ENCODE measurements at regions not wholly inside any gene's neighbourhood (a gene's known extent, or its start where the extent isn't known, plus 50 kb on each side); places are given as distances from the start of the nearest gene placed in this dataset.

GRCh38 chr1:4554271-4554865 lies 100.0 kb upstream of the AJAP1 start:
- POLR2A ChIA-PET = no interaction called here
- no peak overlapping the region for H3K4me2 ChIP-seq (ENCODE audit: insufficient read depth, low read length)
- no peaks in the 10 kb centered on the region for H3K79me2 ChIP-seq (ENCODE audit: control insufficient read depth, insufficient read depth, low read length)
- dilution Hi-C loops (cut with MboI; ENCODE audit: extremely low pct_ligation_motif_present, low sequenced_read_pairs) (no loop called here), intact Hi-C loops (cut with micrococcal nuclease) (no loop called here)
- H3K9me1 ChIP-seq (replicated peaks; ENCODE audit: control insufficient read depth, extremely low read depth, insufficient read depth, low read length) = no peaks in the 10 kb centered on the region
- CTCF ChIA-PET = no interaction called here
- no peak overlapping the region for H3K4me3 ChIP-seq (replicated peaks in 1 of 3; ENCODE audit: insufficient read depth in 1 of 3, low read depth in 1 of 3, low read length in 3 of 3)
- H3K9me3 ChIP-seq (replicated peaks; ENCODE audit: control insufficient read depth, insufficient read depth, low read length) = peaks cover 6% of the 10 kb centered on the region
- H3K36me3 ChIP-seq (ENCODE audit: control insufficient read depth in 2 of 2, extremely low read depth in 1 of 2, insufficient read depth in 2 of 2, low read length in 2 of 2) = no peaks in the 10 kb centered on the region
- no peaks in the 10 kb centered on the region for H4K20me1 ChIP-seq (replicated peaks; ENCODE audit: control insufficient read depth, extremely low read depth, insufficient read depth, low read length)
- no peak for TF ChIP-seq CTCF (IDR thresholded peaks at IDR 0.05; ENCODE audit: extremely low read depth in 1 of 2, insufficient read depth in 1 of 2, low read depth in 1 of 2, low read length in 2 of 2)
- TF ChIP-seq FOS (IDR thresholded peaks at IDR 0.05; ENCODE audit: borderline replicate concordance, insufficient read depth, low read length) = no peak
- TF ChIP-seq JUN (IDR thresholded peaks at IDR 0.05; ENCODE audit: borderline replicate concordance, insufficient read depth, insufficient read length, low read depth) = no peak
- TF ChIP-seq MYC (IDR thresholded peaks at IDR 0.05; ENCODE audit: low read depth, low read length) = no peak
- no peak for TF ChIP-seq EZH2 (IDR thresholded peaks at IDR 0.05; ENCODE audit: borderline replicate concordance, low read depth, low read length, severe bottlenecking)
- no peak for TF ChIP-seq GATA2 (IDR thresholded peaks at IDR 0.05; ENCODE audit: insufficient read depth, insufficient read length, low read depth, low read length)
- TF ChIP-seq MAX (IDR thresholded peaks at IDR 0.05; ENCODE audit: insufficient read depth, insufficient read length) = no peak
- no peaks in the 10 kb centered on the region for H3K27me3 ChIP-seq (ENCODE audit: control insufficient read depth in 2 of 2, insufficient read depth in 2 of 2, low read length in 2 of 2)
- DNase-seq (ENCODE audit: low read depth, low spot score) (no peak), FAIRE-seq (no peak)
- BruUV-seq (replicated peaks) = no TSS peak
- no peak overlapping the region for H3K27ac ChIP-seq (ENCODE audit: insufficient read depth, low read depth, low read length)
- H3K4me1 ChIP-seq (ENCODE audit: control insufficient read depth, extremely low read depth, insufficient read depth, low read length) = no peaks in the 10 kb centered on the region
- no peak overlapping the region for H3K9ac ChIP-seq (replicated peaks; ENCODE audit: extremely low read depth, insufficient read depth, low read length)
- H2AFZ ChIP-seq (ENCODE audit: low read depth, low read length) = no peak overlapping the region
